GM21515 (cell line): ENCODE measurements at regions not wholly inside any gene's neighbourhood (a gene's known extent, or its start where the extent isn't known, plus 50 kb on each side); places are given as distances from the start of the nearest gene placed in this dataset.

ENCODE experiments used
- ATAC-seq: cut with Tn5 transposase; IDR thresholded peaks from one replicate; pipeline ENCODE4 v1.9.1; 2021; ENCODE audit not compliant: unreplicated experiment

- no peak for ATAC-seq
Observed at GRCh38 chrX:113770071-113770470, 813.8 kb upstream of the HTR2C start.

DNA sequence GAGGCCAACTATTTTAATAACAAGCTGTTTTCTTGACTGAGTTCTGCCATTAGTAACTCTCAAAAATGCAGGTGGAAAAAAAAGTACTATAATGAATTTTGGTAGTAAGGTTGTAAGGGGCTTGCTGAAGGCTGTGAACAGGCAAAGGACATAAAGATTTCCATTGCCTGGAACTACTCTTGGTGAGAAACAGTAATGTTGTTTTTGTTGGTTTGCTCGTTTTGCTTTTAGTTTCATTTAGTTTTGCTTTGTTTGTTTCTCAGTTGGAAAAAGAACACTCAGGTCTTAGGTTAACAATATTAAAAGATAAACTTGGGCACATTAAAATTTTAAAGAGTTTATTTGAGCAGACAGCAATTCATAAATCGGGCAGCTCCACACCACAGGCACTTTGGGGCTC is 824.5 kb upstream of the HTR2C start:
- ATAC-seq, result no peak

GRCh38 chrX:113747274-113747973 is 836.5 kb upstream of the HTR2C start:
- ATAC-seq, result peak; percentile 70

GRCh38 chrX:113743069-113743468 is 840.8 kb upstream of the HTR2C start:
- peak; percentile 59 for ATAC-seq

- ATAC-seq, result no peak
Observed at GRCh38 chrX:113741744-113742143, 842.1 kb upstream of the HTR2C start.

DNA sequence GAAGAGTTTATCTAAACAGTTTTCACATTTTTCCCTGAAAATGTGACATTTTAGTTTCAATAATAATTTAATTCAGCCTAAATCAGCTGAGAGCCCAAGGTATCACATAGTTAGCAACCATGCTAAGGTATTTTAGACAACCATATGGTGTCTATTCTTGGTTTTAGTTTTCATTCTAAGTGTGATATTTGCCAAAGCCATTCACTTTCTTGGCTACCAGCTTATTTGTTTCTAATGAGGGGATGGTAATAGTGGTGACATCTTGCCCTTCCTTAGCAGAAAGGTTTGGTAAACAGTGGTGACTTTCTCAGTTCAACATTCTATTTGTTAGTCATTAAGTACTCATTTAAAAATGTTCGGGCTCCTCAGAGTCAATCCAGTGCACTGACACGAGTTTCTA is 854.9 kb upstream of the HTR2C start:
- no peak for ATAC-seq

GRCh38 chrX:113726898-113727297 is 857.0 kb upstream of the HTR2C start:
- ATAC-seq, result no peak

DNA sequence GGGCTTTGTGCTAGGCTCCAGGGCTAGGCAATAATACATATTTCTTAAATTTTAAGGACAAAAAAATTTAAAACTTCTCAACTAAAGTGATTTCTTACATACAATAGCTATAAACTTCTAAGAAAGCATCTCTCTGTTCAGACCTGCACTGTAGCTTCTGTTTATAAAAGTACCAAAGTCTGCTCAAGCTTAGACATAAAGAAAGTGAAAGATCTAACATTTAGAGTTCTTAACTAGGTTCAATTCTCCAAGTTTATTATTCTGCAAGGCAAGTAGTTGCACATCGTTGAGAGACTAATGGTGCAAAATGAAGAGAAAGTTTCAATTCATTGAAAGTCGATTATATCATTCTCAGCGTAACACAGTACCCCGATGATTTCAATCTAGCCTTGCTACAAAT is 857.4 kb upstream of the HTR2C start:
- no peak for ATAC-seq

DNA sequence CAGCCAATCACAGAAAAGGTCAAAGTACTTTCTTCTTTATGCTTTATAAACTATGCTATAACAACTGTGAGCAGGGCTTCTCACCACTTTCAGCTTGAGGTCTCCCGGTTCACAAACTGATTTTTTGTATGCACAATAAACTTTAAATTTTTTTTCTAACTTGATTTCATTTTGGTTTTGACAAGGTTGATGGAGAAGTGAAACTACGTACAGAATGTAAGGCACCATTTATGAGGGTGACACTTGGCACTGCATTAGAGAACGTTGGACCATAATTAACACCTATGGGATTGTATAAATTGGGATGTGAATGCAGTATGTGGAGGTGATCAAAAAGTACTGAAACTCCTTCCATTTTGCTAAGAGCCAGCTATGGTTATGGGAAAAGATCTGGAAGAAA is 857.9 kb upstream of the HTR2C start:
- no peak for ATAC-seq

DNA sequence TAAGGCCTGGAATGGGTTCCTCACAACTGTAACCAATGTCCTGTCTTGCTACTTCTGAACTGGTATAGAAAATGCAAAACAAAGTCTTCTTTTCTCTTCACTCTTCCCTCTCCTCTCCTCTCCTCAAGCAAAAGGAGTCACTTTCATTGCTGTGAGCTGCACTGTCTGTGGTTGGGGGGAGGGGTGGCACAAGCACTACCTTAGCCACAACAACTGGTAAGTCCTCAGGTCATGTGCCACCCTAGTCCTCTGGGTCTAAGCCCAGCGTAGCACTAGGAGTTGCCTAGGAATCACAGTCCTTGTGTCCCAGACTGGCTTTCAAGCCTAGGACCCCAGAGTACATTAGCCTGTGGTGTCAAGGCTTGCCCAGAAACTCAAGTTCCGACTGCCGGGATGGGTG is 859.3 kb upstream of the AMOT start:
- ATAC-seq, result no peak

DNA sequence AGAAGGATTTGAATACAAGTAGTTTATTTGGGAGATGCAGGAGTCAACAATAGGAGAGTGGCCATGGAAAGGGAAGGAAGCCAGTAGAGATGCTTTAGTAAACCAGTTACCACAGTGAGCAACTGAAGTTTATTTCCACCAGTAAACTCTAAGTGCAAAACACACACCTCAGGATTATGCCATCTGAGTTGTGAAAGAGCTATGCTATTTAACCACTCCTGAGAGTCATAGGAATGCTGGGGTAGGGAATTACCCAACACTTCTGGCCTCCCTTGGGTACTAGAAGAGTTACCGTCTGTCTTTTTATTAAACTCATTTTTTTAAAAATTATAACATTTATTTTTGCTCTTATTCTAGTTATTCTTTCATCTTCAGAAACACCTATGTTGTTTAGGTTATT is 834.6 kb upstream of the AMOT start:
- no peak for ATAC-seq

- no peak for ATAC-seq
Observed at GRCh38 chrX:113651306-113651705, 810.7 kb upstream of the AMOT start.

GRCh38 chrX:113644426-113644825 is 803.8 kb upstream of the AMOT start:
- ATAC-seq, result no peak

GRCh38 chrX:113634565-113634964 is 793.9 kb upstream of the AMOT start:
- ATAC-seq, result no peak

DNA sequence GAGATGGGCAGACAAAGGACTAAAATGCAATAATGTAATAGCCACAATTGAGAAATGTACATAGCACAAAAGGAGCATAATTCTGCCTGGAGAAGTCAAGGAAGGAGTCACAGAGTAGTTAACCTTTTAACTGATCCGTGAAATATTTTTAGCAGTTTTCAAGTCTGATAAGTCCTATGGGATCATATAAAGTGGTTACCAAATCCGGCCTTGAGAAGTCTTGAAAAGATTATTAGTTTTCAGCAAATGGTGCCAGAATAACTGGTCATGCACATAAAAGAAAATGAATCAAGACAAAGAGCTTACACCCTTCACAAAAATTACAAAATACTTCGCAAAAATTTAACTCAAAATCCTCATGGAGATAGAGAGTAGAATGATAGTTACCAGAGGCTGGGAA is 788.7 kb upstream of the AMOT start:
- no peak for ATAC-seq

- ATAC-seq, result no peak
Observed at GRCh38 chrX:113594123-113594841, 753.7 kb upstream of the AMOT start.

GRCh38 chrX:113586281-113586898 is 745.8 kb upstream of the AMOT start:
- ATAC-seq, result no peak

GRCh38 chrX:113580486-113580885 is 739.9 kb upstream of the AMOT start:
- no peak for ATAC-seq

DNA sequence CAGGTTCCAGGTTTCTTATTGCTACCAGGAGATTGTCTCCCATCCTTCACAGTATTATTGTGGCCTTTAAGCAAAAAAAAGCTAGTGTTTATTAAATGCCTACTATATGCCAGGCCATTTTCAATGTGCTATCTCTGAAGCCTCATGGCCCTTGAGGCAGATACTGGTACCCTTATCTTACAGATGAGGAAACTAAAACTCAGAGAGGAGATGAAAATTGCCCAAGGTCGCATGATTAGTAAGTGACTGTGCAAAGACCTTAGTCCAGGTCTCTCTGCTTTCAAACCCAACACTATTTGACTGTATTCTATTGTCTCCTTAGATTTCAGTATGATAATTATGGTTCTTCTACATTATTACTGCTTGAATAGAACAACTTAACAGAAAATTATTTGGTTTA is 717.9 kb upstream of the AMOT start:
- no peak for ATAC-seq

GRCh38 chrX:113551919-113552318 is 711.3 kb upstream of the AMOT start:
- ATAC-seq, result no peak

- no peak for ATAC-seq
Observed at GRCh38 chrX:113548308-113549015, 707.8 kb upstream of the AMOT start.

- ATAC-seq, result no peak
Observed at GRCh38 chrX:113545040-113545439, 704.4 kb upstream of the AMOT start.
